GM13977 (cell line): ENCODE measurements at regions not wholly inside any gene's neighbourhood (a gene's known extent, or its start where the extent isn't known, plus 50 kb on each side); places are given as distances from the start of the nearest gene placed in this dataset.

Source experiments
- DNase-seq: peaks from one replicate; pipeline ENCODE4 v3.0.0; 2012; ENCODE audit warnings: low spot score
- CTCF ChIP-seq: IDR thresholded peaks from 2 replicates; pipeline ENCODE4 v1.5.1; 2012; ENCODE audit warnings: mild to moderate bottlenecking, control low read depth; ENCODE audit not compliant: insufficient read depth; ENCODE audit errors: extremely low read depth, missing control alignments
- in situ Hi-C: fragments of 300-500 bp; cut with MboI; formaldehyde crosslinking; loops from one replicate; pipeline ENCODE4 v1.12.0; 2022; ENCODE audit warnings: low sequenced_read_pairs, low pct_unique_long_range_greater_than_20kb, mixed read lengths, inconsistent platforms; ENCODE audit not compliant: unreplicated experiment

DNA sequence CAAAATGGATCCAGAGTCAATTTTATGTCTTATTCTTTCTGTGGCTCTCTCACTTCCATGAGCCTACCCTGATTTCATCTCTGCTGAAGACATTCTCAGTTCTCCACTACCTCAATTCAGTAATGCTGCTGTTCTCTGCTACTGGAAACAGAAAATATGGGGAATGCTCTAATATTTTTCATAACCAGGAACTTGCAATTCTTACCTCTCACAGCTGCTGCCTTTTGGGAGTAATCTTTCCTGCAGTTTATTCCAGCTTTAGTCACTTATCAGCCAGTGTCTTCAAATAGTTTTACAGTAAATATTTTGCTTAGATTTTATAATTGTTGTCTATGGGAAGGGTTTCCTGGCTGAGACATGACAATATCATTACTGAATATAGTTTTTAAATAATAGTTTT is 145.1 kb upstream of the UFM1 start:
- in situ Hi-C loops: no loop called here
- DNase-seq: no peak
- TF ChIP-seq CTCF: no peak

GRCh38 chr13:38202740-38203139 is 146.9 kb upstream of the UFM1 start:
- in situ Hi-C loops: no loop called here
- no peak for DNase-seq

GRCh38 chr13:38191016-38191415 is 158.6 kb upstream of the UFM1 start:
- no peak for TF ChIP-seq CTCF
- in situ Hi-C loops: no loop called here
- DNase-seq: no peak

More at GRCh38 chr13:38202740-38203139, 146.9 kb upstream of the UFM1 start:
- no peak for TF ChIP-seq CTCF

DNA sequence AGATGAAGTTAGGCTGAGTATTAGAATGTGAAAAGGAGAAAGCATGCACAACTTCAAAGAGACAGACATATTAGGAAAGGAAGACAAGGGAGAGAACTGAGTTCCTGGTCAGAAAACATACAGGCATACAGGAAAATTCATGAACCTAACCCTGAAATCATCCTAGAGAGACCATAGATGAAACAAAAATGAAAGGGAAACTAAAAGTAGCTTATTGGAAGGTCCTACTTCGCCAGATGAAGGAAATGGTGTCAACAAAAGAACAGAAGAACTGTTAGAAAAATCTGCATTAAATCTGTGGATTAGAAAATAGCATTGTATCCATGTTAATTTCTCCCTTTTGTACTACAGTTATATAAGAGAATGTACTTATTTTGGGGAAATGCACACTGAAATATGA is 169.0 kb upstream of the UFM1 start:
- no peak for DNase-seq
- in situ Hi-C loops: no loop called here
- TF ChIP-seq CTCF: no peak

GRCh38 chr13:38180126-38180525 is 169.5 kb upstream of the UFM1 start:
- no peak for TF ChIP-seq CTCF
- in situ Hi-C loops: no loop called here
- no peak for DNase-seq

- no peak for TF ChIP-seq CTCF
- in situ Hi-C loops: no loop called here
- DNase-seq: no peak
Measured at GRCh38 chr13:38176664-38177063, 173.0 kb upstream of the UFM1 start.

DNA sequence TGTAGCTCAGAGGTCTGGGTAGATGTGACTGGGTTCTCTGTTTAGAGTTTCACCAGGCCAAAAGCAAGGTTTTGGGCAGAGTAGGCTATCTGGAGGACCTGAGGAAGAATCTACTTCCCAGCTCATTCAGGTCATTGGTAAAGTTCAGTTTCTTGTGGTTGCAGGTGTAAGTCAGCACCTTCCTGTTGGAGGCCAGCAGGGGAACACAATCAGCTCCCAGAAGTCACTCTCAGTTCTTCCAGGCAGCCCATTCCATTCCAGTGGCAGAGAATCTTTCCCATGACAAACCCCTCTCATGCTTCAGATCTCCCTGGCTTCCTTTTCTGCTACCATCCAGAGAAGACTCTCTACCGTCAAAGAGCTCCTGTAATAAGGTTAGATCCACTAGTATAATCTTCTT is 176.2 kb upstream of the UFM1 start:
- no peak for TF ChIP-seq CTCF
- in situ Hi-C loops: no loop called here
- DNase-seq: no peak
